Lung (tissue), 11 donors: ENCODE measurements at regions not wholly inside any gene's neighbourhood (a gene's known extent, or its start where the extent isn't known, plus 50 kb on each side); places are given as distances from the start of the nearest gene placed in this dataset.

ENCODE experiments used
- ATAC-seq: fragments of 200-7000 bp; cut with Tn5 transposase; one replicate; pipeline ENCODE4 v1.9.1; 2020; ENCODE audit warnings: moderate number of reproducible peaks; ENCODE audit not compliant: insufficient read depth, low FRiP score
- DNase-seq, 3 donors: peaks; one replicate each; pipeline ENCODE4 v3.0.0-alpha.2; 2013 to 2017
- H3K27ac ChIP-seq, 2 donors: one replicate each; pipeline ENCODE4 v1.5.1; 2013; ENCODE audit warnings: mild to moderate bottlenecking in 2 of 2, moderate library complexity in 2 of 2, control low read depth in 1 of 2, inconsistent platforms in 1 of 2, low read depth in 1 of 2, low read length in 1 of 2
- H3K27me3 ChIP-seq, 3 donors: one replicate each; pipeline ENCODE4 v1.5.1; 2013; ENCODE audit warnings: low read length in 2 of 3; ENCODE audit not compliant: control insufficient read depth in 3 of 3, insufficient read depth in 3 of 3
- H3K36me3 ChIP-seq, 4 donors: one replicate each; pipeline ENCODE4 v1.5.1; 2013; ENCODE audit warnings: low read length in 4 of 4, mild to moderate bottlenecking in 1 of 4, moderate library complexity in 1 of 4; ENCODE audit not compliant: control insufficient read depth in 4 of 4, insufficient read depth in 4 of 4
- H3K4me1 ChIP-seq, 5 donors: one replicate each; pipeline ENCODE4 v1.5.1; 2013; ENCODE audit warnings: low read length in 5 of 5, mild to moderate bottlenecking in 2 of 5, moderate library complexity in 1 of 5; ENCODE audit not compliant: control insufficient read depth in 5 of 5, insufficient read depth in 5 of 5
- H3K4me3 ChIP-seq: one replicate; pipeline ENCODE4 v1.5.1; 2013; ENCODE audit warnings: mild to moderate bottlenecking, control low read depth, moderate library complexity
- H3K9ac ChIP-seq, 2 donors: one replicate each; pipeline ENCODE4 v1.5.1; 2013; ENCODE audit warnings: low read length in 2 of 2, control low read depth in 1 of 2; ENCODE audit not compliant: insufficient read depth in 1 of 2
- H3K9me3 ChIP-seq, 4 donors: one replicate each; pipeline ENCODE4 v1.5.1; 2013; ENCODE audit warnings: low read length in 3 of 4, mild to moderate bottlenecking in 1 of 4, moderate library complexity in 1 of 4; ENCODE audit not compliant: control insufficient read depth in 4 of 4, insufficient read depth in 3 of 4
- CTCF ChIP-seq: IDR thresholded peaks from 2 replicates; pipeline ENCODE4 v1.5.1; 2012; ENCODE audit warnings: mild to moderate bottlenecking; ENCODE audit errors: control extremely low read depth, extremely low read depth
- WGBS, 2 donors: extraction: QIAGEN DNeasy Blood & Tissue Kit; methylation state at CpG; one replicate each; pipeline ENCODE4 v1.1.7; 2013; 5-methylcytosine and 5-hydroxymethylcytosine counted together
- donor health status: control.
- donor health status: control.
- donor health status: Bipolar disorder and iron deficiency.
- donor health status: healthy.
- donor health status: DM: yes; HTN: yes; CAD: no.

- Histone ChIP-seq H3K36me3 (no peaks in the 10 kb centered on the region), H3K27me3 (no peaks in the 10 kb centered on the region), H3K4me1 (peaks cover 0 to 3% (median 0%) of the 10 kb centered on the region in 5 donors), H3K9me3 (no peaks in the 10 kb centered on the region), H3K27ac (no peak overlapping the region), H3K4me3 (no peak overlapping the region), H3K9ac (no peak overlapping the region)
- TF ChIP-seq CTCF: no peak
- DNase-seq (no peak), ATAC-seq (no peak)
- 76 to 88% methylated on average over 7 of the region's 7 CpGs for WGBS, 2 donors
These were observed 61.7 kb upstream of the PUM1 start for GRCh38 chr1:31127266-31127665.

- 65 to 79% methylated on average over 8 of the region's 8 CpGs for WGBS, 2 donors
- ATAC-seq (no peak), DNase-seq (peak; percentile 19 to 68 (median 61))
- Histone ChIP-seq H3K27ac (no peak overlapping the region), H3K9ac (no peak overlapping the region), H3K4me3 (no peak overlapping the region), H3K36me3 (no peaks in the 10 kb centered on the region), H3K27me3 (no peaks in the 10 kb centered on the region), H3K9me3 (no peaks in the 10 kb centered on the region), H3K4me1 (peaks cover 0 to 3% (median 0%) of the 10 kb centered on the region in 5 donors)
- TF ChIP-seq CTCF: no peak
These were observed 57.2 kb upstream of the PUM1 start for GRCh38 chr1:31122741-31123140.

- TF ChIP-seq CTCF: no peak
- ATAC-seq (no peak), DNase-seq (peak; percentile 37 to 68 (median 48))
These were observed 56.7 kb upstream of the PUM1 start for GRCh38 chr1:31122101-31122735.

GRCh38 chr1:31120783-31121180, 55.3 kb upstream of the PUM1 start:
- DNase-seq (no peak), ATAC-seq (no peak)
- H3K4me3 ChIP-seq: no peak overlapping the region
- H3K9me3 ChIP-seq: no peaks in the 10 kb centered on the region
- peaks cover 0 to 3% (median 0%) of the 10 kb centered on the region in 5 donors for H3K4me1 ChIP-seq
- H3K27me3 ChIP-seq: no peaks in the 10 kb centered on the region
- H3K36me3 ChIP-seq: no peaks in the 10 kb centered on the region
- TF ChIP-seq CTCF: no peak
- H3K9ac ChIP-seq: no peak overlapping the region
- 95 to 96% methylated on average over 3 of the region's 3 CpGs for WGBS, 2 donors
- no peak overlapping the region for H3K27ac ChIP-seq

More at GRCh38 chr1:31122101-31122735, 56.7 kb upstream of the PUM1 start:
- Histone ChIP-seq H3K4me1 (peaks cover 0 to 3% (median 0%) of the 10 kb centered on the region in 5 donors), H3K9me3 (no peaks in the 10 kb centered on the region), H3K4me3 (no peak overlapping the region), H3K27ac (no peak overlapping the region), H3K36me3 (no peaks in the 10 kb centered on the region), H3K9ac (no peak overlapping the region), H3K27me3 (no peaks in the 10 kb centered on the region)
- 74 to 78% methylated on average over 6 of the region's 6 CpGs for WGBS, 2 donors
